ENCODE measurements at regions not wholly inside any gene's neighbourhood (a gene's known extent, or its start where the extent isn't known, plus 50 kb on each side); places are given as distances from the start of the nearest gene placed in this dataset.

GRCh38 chr1:96041470-96041869 is 680.1 kb upstream of the PTBP2 start:
- no peak for DNase-seq (ENCODE audit: low read depth)
- no peak for TF ChIP-seq CTCF (IDR thresholded peaks at IDR 0.05; ENCODE audit: insufficient read depth, low read depth, low read length)
- no peak overlapping the region for H3K4me3 ChIP-seq (ENCODE audit: low read depth, low read length)

GRCh38 chr1:96048572-96049212 is 672.9 kb upstream of the PTBP2 start:
- DNase-seq (ENCODE audit: low read depth) = no peak
- TF ChIP-seq CTCF (IDR thresholded peaks at IDR 0.05; ENCODE audit: insufficient read depth, low read depth, low read length) = no peak
- H3K4me3 ChIP-seq (ENCODE audit: low read depth, low read length) = no peak overlapping the region

- H3K4me3 ChIP-seq (ENCODE audit: low read depth, low read length) = no peak overlapping the region
- DNase-seq (ENCODE audit: low read depth) = no peak
- no peak for TF ChIP-seq CTCF (IDR thresholded peaks at IDR 0.05; ENCODE audit: insufficient read depth, low read depth, low read length)
Measured at GRCh38 chr1:96049759-96050409, 671.7 kb upstream of the PTBP2 start.

- TF ChIP-seq CTCF (IDR thresholded peaks at IDR 0.05; ENCODE audit: insufficient read depth, low read depth, low read length) = no peak
- DNase-seq (ENCODE audit: low read depth) = no peak
- no peak overlapping the region for H3K4me3 ChIP-seq (ENCODE audit: low read depth, low read length)
Measured at GRCh38 chr1:96059276-96059675, 662.3 kb upstream of the PTBP2 start.

GRCh38 chr1:96059736-96060135 is 661.8 kb upstream of the PTBP2 start:
- no peak overlapping the region for H3K4me3 ChIP-seq (ENCODE audit: low read depth, low read length)
- DNase-seq (ENCODE audit: low read depth) = no peak
- TF ChIP-seq CTCF (IDR thresholded peaks at IDR 0.05; ENCODE audit: insufficient read depth, low read depth, low read length) = no peak

- no peak overlapping the region for H3K4me3 ChIP-seq (ENCODE audit: low read depth, low read length)
- DNase-seq (ENCODE audit: low read depth) = no peak
- no peak for TF ChIP-seq CTCF (IDR thresholded peaks at IDR 0.05; ENCODE audit: insufficient read depth, low read depth, low read length)
Measured at GRCh38 chr1:96060621-96061020, 661.0 kb upstream of the PTBP2 start.

- no peak for TF ChIP-seq CTCF (IDR thresholded peaks at IDR 0.05; ENCODE audit: insufficient read depth, low read depth, low read length)
- no peak for DNase-seq (ENCODE audit: low read depth)
- H3K4me3 ChIP-seq (ENCODE audit: low read depth, low read length) = no peak overlapping the region
Measured at GRCh38 chr1:96072021-96072420, 649.6 kb upstream of the PTBP2 start.
